ENCODE measurements at regions not wholly inside any gene's neighbourhood (a gene's known extent, or its start where the extent isn't known, plus 50 kb on each side); places are given as distances from the start of the nearest gene placed in this dataset.

DNA sequence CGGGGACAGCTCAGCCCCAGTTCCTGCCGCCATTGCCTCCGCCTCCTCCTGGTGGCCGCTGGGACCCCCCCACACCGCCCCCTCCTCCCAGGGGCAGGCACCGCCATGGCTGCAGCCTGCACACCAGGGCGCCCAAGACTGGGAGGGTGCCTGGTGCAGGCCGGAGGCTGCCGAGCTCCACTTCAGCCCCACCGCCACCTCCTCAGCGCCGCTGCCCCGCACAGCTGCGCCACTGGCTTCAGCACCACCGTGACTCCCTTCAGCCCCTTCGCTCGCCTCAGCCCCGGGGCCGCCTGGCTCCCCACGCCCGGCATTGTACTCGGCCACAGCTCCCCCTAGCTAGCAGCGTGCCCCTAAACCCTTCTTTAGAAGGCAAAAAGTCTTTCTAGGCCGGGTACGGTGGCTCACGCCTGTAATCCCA, 131.1 kb downstream of the CRYBB2 start:
- DNase-seq (ENCODE audit: low read depth), result no peak

- no peak for DNase-seq (ENCODE audit: low read depth)
Observed at GRCh38 chr22:25351631-25352293, 132.3 kb downstream of the CRYBB2 start.

DNA sequence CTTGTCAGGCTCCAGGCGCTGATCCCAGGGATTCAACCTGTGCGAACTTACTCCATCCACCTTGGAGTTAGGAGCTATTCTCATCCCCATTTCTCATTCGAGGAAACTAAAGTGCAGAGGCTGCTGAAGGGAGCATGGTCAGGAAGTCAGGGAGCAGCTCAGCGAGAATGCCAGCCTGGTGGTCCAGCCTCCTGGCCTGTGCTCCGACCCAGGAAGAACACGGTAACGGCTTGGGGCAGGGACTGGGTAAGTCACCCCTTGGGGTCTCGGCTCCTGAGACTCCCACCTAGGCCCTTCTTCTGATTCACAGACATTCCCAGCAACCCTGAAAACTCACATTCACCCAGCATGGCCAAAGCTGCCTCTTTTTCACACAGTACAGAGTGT, 132.8 kb downstream of the CRYBB2 start:
- no peak for DNase-seq (ENCODE audit: low read depth)

GRCh38 chr22:25353516-25354445, 134.3 kb downstream of the CRYBB2 start:
- no peak for DNase-seq (ENCODE audit: low read depth)

GRCh38 chr22:25354456-25354855, 135.0 kb downstream of the CRYBB2 start:
- DNase-seq (ENCODE audit: low read depth), result no peak

DNA sequence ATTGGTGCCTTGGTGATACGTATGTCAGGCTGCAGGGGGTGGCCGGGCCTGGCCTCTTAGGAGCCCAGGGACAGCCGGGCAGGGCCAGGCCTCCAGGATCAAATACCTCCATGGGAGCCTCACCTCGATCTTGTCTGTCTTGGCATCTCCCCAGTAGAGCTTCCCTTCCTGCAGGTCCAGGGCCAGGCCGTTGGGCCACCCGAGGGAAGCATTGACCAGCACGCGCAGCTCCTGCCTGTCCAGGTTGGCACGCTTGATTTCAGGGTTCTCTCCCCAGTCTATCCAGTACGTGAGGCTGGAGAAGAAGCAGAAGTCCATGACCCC, 137.7 kb downstream of the CRYBB2 start:
- DNase-seq (ENCODE audit: low read depth), result no peak

DNA sequence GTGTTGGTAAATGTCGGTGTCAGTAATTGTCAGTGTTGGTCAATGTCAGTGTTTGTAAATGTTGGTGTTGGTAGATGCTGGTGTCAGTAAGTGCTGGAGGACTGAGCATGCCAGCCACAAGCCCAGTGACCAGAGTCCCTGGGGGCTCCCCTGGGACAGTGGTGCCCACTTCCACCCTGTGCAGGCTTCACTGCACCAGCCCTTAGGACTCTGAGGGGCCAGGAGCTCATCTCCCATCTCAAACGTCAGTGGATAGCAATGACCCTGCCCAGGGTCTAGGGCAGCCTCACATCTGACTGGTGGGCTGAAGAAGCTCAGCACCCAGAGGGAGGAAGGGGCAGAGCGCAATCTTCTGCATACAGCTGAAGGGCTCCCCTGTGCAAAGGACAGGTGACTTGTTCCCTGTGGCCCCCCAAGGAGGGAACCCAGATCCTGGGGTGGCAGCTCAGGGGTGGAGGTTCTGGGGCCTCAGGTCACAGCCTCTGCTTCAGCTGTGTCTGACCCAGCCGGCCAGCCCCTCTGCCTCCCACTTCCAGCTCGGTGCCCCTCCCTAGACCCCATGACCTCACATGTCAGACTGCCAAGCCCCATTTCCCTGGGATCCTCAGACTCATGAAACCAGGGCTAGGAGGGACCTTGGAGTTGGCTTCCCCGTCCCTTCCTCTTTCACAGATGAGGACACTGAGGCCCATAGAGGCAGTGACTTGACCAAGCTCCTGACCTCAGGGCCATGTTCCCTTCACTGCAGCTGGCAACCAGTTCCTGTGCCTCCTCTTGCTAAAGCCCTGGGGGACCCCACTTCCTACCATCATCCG, 138.4 kb downstream of the CRYBB2 start:
- no peak for DNase-seq (ENCODE audit: low read depth)

DNA sequence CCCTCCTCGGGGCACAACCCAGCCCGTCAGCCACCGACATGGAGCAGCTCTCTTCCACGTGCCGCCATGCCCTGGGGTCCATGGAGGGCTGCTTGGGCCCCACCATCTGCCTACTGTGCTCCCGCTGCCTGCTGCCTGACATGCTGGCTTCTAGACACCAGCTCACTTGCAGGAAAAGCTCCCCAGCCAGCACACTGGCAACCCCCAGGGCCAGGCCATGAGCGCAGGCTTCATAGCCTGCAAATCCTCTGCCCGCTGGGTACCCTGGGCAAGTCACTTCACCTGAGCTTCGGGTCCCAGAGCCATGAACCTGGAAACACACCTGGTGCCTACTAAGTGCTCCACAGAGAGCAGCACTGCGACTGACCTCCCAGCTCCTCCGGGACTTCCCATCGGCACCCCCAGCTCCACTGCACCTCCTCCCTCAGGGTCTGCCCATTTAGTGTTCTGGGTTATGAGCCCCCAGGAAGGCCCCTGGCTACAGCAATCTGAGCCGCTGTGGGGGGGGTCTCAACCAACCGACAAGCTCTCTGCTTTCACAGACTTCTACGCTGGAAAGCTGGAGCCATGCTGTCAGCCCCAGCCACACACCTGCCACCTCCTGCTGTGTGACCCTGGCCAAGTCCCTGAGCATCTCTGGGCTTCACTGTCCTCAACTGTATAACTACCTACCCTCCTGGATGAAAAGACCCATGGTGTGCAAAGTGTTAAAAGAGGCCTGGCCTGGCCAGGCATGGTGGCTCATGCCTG, 139.2 kb downstream of the CRYBB2 start:
- DNase-seq (ENCODE audit: low read depth), result no peak

DNA sequence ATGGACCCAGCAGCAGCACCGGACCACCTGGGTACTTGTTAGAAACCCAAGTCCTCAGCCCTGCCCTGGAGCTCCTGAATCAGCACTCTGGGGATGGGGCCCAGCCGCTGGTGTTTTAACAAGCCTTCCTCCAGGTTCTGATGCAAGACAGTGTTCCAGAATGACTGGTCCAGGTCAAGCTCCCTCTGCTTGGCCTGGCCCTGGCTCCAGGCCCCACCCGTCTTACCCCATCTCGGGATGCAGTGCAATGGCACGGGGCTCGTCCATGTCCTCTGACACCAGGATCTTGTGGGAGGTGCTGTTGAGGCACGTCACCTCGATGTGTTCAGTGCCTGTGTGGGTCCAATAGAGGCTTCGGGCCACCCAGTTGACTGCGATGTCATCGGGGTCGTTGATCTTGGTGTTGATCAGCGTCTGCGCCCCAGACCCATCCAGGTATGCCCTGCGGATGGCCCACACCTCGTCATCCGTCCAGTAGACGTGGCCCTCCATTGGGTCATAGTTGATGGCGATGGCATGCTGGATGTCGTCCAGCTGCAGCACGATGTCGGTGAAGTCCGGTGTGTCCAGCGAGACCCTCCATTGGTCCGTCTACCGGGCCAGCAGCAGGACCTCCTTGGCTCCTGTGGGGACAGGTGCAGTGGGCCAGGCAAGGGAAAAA, 140.3 kb downstream of the CRYBB2 start:
- DNase-seq (ENCODE audit: low read depth), result no peak

- no peak for DNase-seq (ENCODE audit: low read depth)
Observed at GRCh38 chr22:25360411-25360810, 141.0 kb downstream of the CRYBB2 start.

- no peak for DNase-seq (ENCODE audit: low read depth)
Observed at GRCh38 chr22:25360891-25361645, 141.6 kb downstream of the CRYBB2 start.

DNA sequence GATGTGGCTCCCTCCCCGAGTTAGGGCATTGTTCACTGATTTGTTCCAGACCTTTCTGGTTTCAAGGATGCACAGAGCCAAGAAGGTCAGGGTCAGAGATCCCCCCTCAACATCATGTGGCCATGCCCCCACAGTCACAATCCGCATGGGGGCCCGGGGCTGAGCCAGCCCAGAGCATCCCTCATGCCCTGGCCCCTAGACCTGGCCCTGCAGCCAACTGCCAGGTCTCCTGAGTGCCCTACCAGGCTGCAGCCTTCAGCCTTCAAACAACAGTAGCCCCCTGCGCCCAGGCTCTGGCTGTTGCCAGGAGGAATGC, 142.4 kb downstream of the CRYBB2 start:
- DNase-seq (ENCODE audit: low read depth), result no peak

DNA sequence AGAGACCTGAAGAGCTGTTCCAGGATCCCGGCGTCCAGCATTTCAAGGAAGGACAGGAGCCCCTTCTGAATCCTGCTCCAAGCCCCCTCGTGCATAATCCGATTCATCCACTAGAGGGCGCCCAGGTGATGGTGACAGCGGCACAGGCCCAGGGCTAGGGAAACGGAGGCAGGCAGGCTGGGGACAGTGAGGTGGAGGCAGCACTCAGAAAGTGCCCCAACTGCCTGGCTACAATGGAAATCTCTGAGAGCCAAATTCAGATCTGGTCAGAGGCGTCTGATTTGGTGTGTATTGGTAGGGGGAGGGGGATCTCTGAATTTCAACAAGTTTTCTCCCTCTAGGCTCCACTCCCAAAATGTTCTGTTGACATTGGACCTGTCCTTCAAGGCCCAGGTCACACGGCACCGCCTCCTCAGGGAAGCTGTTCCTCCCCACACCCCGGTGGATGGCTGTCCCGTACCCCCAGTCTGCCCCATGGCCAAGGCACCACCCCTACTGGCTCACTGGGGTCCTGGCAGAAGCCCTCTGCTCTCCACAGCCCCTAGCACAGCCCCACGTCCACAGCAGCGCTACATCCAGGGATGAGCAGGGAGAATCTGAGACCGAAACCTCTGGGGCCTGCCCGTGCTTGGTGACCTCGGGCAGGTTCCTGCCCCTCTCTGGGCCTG, 142.9 kb downstream of the CRYBB2 start:
- peak; percentile 60 for DNase-seq (ENCODE audit: low read depth)

DNA sequence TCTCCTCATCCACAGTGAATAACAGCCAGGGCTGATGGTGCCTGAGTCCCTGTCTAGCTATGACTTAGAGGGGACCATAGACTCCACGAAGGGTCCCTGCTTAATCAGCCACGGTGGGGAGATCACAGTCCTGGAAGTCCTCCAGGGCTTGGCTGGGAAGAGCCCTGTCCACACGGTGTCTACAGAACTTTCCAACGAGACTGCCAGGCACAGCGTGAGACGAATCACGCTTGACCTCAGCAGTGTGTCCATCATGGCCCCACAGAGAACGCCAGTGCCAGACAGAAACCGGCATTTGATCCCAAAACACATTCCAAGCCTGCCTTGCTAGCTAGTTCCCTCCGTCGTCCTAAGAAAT, 143.4 kb downstream of the CRYBB2 start:
- DNase-seq (ENCODE audit: low read depth), result no peak

- no peak for DNase-seq (ENCODE audit: low read depth)
Observed at GRCh38 chr22:25363474-25363873, 144.0 kb downstream of the CRYBB2 start.

GRCh38 chr22:25364281-25364680, 144.8 kb downstream of the CRYBB2 start:
- DNase-seq (ENCODE audit: low read depth), result no peak

DNA sequence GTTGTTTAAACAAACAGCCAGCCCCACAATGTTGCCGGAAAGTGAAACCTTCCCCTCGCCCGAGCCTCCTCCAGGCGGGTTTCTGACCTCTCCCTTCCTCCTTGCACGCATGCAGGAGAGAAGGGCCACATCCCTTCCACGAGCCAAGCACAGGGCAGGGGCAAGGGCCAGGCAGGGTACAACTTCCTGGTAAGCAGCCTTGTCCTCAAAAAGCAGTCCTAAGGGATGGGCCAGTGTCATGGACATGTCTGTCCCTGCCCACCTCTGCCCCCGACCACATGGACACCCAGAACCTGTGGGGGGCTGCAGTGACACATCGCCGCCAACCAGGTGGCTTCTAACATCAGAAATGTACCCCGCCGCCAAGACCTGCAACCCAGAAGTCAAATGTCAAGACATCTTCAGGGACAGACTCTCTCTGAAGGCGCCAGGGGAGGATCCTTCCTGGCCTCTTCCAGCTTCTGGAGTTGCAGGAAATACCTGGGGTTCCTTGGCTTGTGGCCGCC, 145.3 kb downstream of the CRYBB2 start:
- no peak for DNase-seq (ENCODE audit: low read depth)

DNA sequence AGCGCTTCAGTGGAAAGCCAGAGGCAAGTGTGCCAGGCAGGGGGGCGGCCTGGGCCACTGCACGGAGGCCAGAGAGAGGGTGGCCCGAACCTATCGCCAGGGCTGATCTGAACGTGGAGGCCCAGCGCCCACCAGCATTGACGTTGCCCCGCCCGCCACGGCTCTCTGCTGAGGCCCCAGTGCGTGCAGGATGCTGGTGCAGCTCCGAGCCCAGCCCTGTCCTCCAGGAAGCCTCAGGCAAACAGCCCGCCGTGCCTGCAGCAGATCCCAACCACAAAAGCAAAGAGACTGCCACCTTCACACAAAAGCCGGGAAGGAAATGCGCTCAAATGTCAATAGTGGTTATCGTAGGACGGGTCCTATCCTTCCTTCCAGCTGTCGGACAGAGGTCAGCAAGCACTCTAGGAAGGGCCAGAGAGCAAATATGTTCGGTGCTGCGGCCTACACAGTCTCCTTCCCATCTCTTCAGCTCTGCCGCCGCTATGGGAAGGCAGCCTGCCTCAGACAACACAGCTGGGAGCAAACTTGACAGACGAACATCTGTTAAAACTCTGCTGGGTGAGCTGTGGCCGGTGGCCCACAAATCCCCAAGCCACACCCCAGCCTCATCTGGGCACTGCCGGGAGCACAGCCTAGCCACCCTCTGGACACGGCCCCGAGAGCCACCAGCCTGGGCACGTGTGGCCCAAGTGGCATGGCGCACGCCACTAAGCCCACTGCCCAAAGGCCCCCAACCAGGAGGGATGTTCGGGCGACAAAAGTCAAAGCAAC, 146.2 kb downstream of the CRYBB2 start:
- DNase-seq (ENCODE audit: low read depth), result no peak

DNA sequence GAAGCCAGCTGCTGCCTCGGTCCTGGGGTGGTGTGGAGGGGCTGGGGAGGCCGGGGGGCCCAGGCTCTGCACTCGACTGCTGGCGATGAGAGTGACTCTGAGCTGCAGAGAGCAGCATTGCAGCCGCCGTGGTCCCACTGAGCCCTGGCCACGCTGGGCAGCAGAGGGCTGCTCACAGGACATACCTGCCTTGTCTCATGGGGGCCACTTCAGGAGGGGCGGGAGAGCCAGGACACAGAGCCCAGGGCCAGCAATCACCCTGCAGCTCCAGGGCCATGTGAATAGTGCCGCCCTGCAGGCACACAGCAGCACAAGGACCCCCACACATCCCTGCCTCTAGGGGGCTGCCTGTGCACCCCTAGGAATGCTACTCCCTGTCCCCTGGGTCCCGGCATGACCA, 147.0 kb downstream of the CRYBB2 start:
- no peak for DNase-seq (ENCODE audit: low read depth)
